ENCODE measurements at regions not wholly inside any gene's neighbourhood (a gene's known extent, or its start where the extent isn't known, plus 50 kb on each side); places are given as distances from the start of the nearest gene placed in this dataset.

- TF ChIP-seq ZNF384 (IDR thresholded peaks at IDR 0.05; ENCODE audit: low read depth, low read length): no peak
- TF ChIP-seq PHF8 (IDR thresholded peaks at IDR 0.05; ENCODE audit: borderline replicate concordance, low read length): no peak
- no peak for TF ChIP-seq MLX (CRISPR knock-in tag; conservative IDR thresholded peaks at IDR 0.05)
- TF ChIP-seq POLR2A (conservative IDR thresholded peaks at IDR 0.05): no peak
- no peak for TF ChIP-seq PHF20 (IDR thresholded peaks at IDR 0.05; ENCODE audit: partially characterized antibody)
Measured at GRCh38 chr6:120564779-120565178, 769.5 kb downstream of the TBC1D32 start.
